ENCODE measurements at regions not wholly inside any gene's neighbourhood (a gene's known extent, or its start where the extent isn't known, plus 50 kb on each side); places are given as distances from the start of the nearest gene placed in this dataset.

GRCh38 chr9:81819859-81820546 lies 108.2 kb upstream of the SPATA31D4 start:
- H3K36me3 Mint-ChIP-seq, result peaks cover 3% of the 10 kb centered on the region; the same call in 1 of the 2 replicates
- DNase-seq (ENCODE audit: low spot score), result peak; percentile 15
- H3K9me3 Mint-ChIP-seq, result peaks cover 4% of the 10 kb centered on the region; the same call in 1 of the 2 replicates
- H3K27ac Mint-ChIP-seq, result peak overlapping the region; percentile 91
- TF ChIP-seq SP1 (CRISPR knock-in tag; conservative IDR thresholded peaks at IDR 0.05) (no peak), CBFB (CRISPR knock-in tag; IDR thresholded peaks at IDR 0.05; ENCODE audit: low read depth) (no peak), FOXP4 (CRISPR knock-in tag; IDR thresholded peaks at IDR 0.05) (peak; percentile 33; the same call in 1 of the 2 replicates)
- peak overlapping the region; percentile 37 for H3K4me3 Mint-ChIP-seq
- ChIA-PET CTCF (interaction anchor here (1.8 kb wide), 1 partner anchor 787 kb away, joined by 5 read pairs; no protein-coding TSS in a partner anchor), POLR2A (interaction anchor here (0.6 kb wide), 1 partner anchor 1346 kb away, joined by 4 read pairs; no protein-coding TSS in a partner anchor)
- peaks cover 51% of the 10 kb centered on the region for H3K4me1 Mint-ChIP-seq
- peaks cover 56% of the 10 kb centered on the region for H3K27me3 Mint-ChIP-seq (ENCODE audit: low read depth)
- ATAC-seq, result peak; percentile 92

- Mint-ChIP-seq H3K4me3 (no peak overlapping the region), H3K4me1 (peaks cover 54% of the 10 kb centered on the region), H3K36me3 (no peaks in the 10 kb centered on the region), H3K9me3 (no peaks in the 10 kb centered on the region), H3K27me3 (ENCODE audit: low read depth) (peaks cover 38% of the 10 kb centered on the region), H3K27ac (no peak overlapping the region)
- POLR2A ChIA-PET, result no interaction called here
- DNase-seq (ENCODE audit: low spot score), result no peak
- CTCF ChIA-PET, result no interaction called here
- no peak for ATAC-seq
- TF ChIP-seq GABPB1 (CRISPR knock-in tag; IDR thresholded peaks at IDR 0.05) (no peak), ZNF121 (CRISPR knock-in tag; IDR thresholded peaks at IDR 0.05) (no peak), ZNF219 (CRISPR knock-in tag; IDR thresholded peaks at IDR 0.05; ENCODE audit: borderline replicate concordance) (no peak), IRF1 (CRISPR knock-in tag; IDR thresholded peaks at IDR 0.05) (no peak), ZNF512 (CRISPR knock-in tag; IDR thresholded peaks at IDR 0.05; ENCODE audit: borderline replicate concordance) (no peak)
These were observed 105.8 kb upstream of the SPATA31D4 start for GRCh38 chr9:81822301-81822865.

GRCh38 chr9:81822967-81823366 lies 105.3 kb upstream of the SPATA31D4 start:
- CTCF ChIA-PET, result no interaction called here
- TF ChIP-seq USF2 (CRISPR knock-in tag; IDR thresholded peaks at IDR 0.05) (no peak), PREB (CRISPR knock-in tag; IDR thresholded peaks at IDR 0.05; ENCODE audit: borderline replicate concordance) (no peak), ESRRA (CRISPR knock-in tag; IDR thresholded peaks at IDR 0.05; ENCODE audit: borderline replicate concordance) (no peak), ELF4 (CRISPR knock-in tag; IDR thresholded peaks at IDR 0.05; ENCODE audit: low read depth) (no peak), AFF4 (CRISPR knock-in tag; IDR thresholded peaks at IDR 0.05; ENCODE audit: borderline replicate concordance) (no peak), GABPB1 (CRISPR knock-in tag; IDR thresholded peaks at IDR 0.05) (no peak), EMX1 (CRISPR knock-in tag; IDR thresholded peaks at IDR 0.05) (no peak), NR2C2 (CRISPR knock-in tag; IDR thresholded peaks at IDR 0.05) (no peak), ZNF263 (CRISPR knock-in tag; IDR thresholded peaks at IDR 0.05; ENCODE audit: low read depth) (no peak), RORB (CRISPR knock-in tag; IDR thresholded peaks at IDR 0.05) (no peak)
- H3K4me3 Mint-ChIP-seq, result no peak overlapping the region
- ATAC-seq (no peak), DNase-seq (ENCODE audit: low spot score) (no peak)
- no peaks in the 10 kb centered on the region for H3K36me3 Mint-ChIP-seq
- POLR2A ChIA-PET, result no interaction called here
- no peak overlapping the region for H3K27ac Mint-ChIP-seq
- H3K4me1 Mint-ChIP-seq, result peaks cover 57% of the 10 kb centered on the region
- peaks cover 35% of the 10 kb centered on the region for H3K27me3 Mint-ChIP-seq (ENCODE audit: low read depth)
- no peaks in the 10 kb centered on the region for H3K9me3 Mint-ChIP-seq

All from WTC11 (cell line).